Activated T-helper 17 cell treated with anti-CD3 and anti-CD28 coated beads, Interleukin-2, amount 50 U/mL, for 72 hours (primary cell): ENCODE measurements at regions not wholly inside any gene's neighbourhood (a gene's known extent, or its start where the extent isn't known, plus 50 kb on each side); places are given as distances from the start of the nearest gene placed in this dataset.

Experiments used
- ATAC-seq: fragments of 150-1000 bp; cut with Tn5 transposase; replicated peaks from 2 replicates; pipeline ENCODE4 v1.10.0; 2021; ENCODE audit warnings: mild to moderate bottlenecking, moderate library complexity
- H3K27ac Mint-ChIP-seq: one replicate; pipeline ENCODE4 v1.8.0; 2022; ENCODE audit warnings: mixed read lengths
- H3K27me3 Mint-ChIP-seq: one replicate; pipeline ENCODE4 v1.8.0; 2022; ENCODE audit warnings: mixed read lengths
- H3K36me3 Mint-ChIP-seq: one replicate; pipeline ENCODE4 v1.8.0; 2022; ENCODE audit warnings: low read depth, mild to moderate bottlenecking, mixed read lengths
- H3K4me1 Mint-ChIP-seq: one replicate; pipeline ENCODE4 v1.8.0; 2022; ENCODE audit warnings: mixed read lengths
- H3K4me3 Mint-ChIP-seq: one replicate; pipeline ENCODE4 v1.8.0; 2022; ENCODE audit warnings: mild to moderate bottlenecking, mixed read lengths
- H3K9me3 Mint-ChIP-seq: one replicate; pipeline ENCODE4 v1.8.0; 2022; ENCODE audit warnings: mixed read lengths

- Mint-ChIP-seq H3K4me3 (no peak overlapping the region), H3K27ac (no peak overlapping the region), H3K27me3 (peaks cover 26% of the 10 kb centered on the region), H3K9me3 (peaks cover 4% of the 10 kb centered on the region), H3K4me1 (no peaks in the 10 kb centered on the region), H3K36me3 (no peaks in the 10 kb centered on the region)
- ATAC-seq, result no peak
Observed at GRCh38 chr6:113353392-113353791, 503.8 kb upstream of the MARCKS start.

- Mint-ChIP-seq H3K9me3 (peaks cover 4% of the 10 kb centered on the region), H3K4me1 (no peaks in the 10 kb centered on the region), H3K27me3 (peaks cover 26% of the 10 kb centered on the region), H3K4me3 (no peak overlapping the region), H3K36me3 (no peaks in the 10 kb centered on the region), H3K27ac (no peak overlapping the region)
- no peak for ATAC-seq
Observed at GRCh38 chr6:113354204-113354895, 502.8 kb upstream of the MARCKS start.

GRCh38 chr6:113356139-113356538 is 501.0 kb upstream of the MARCKS start:
- Mint-ChIP-seq H3K36me3 (no peaks in the 10 kb centered on the region), H3K4me1 (no peaks in the 10 kb centered on the region), H3K4me3 (no peak overlapping the region), H3K27me3 (peaks cover 18% of the 10 kb centered on the region), H3K27ac (no peak overlapping the region), H3K9me3 (peaks cover 4% of the 10 kb centered on the region)
- no peak for ATAC-seq

DNA sequence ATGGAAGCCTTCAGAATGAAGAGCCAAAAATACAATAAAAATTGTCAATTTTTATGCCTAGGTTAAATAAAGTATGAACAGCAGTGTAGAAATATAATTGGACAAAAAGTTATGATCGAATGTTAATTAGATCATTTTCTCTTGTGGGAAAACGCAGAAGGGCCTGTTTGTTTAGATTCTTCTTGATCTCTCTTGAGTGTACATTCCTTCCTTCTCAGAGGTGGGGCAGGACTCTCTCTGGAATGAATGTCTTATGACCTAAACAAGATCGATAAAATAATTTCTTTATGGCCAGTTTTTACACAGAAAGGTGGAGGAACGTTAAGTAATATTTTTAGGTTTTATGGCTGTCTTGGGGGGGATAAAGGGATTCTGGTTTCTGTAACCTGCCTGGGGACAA is 500.1 kb upstream of the MARCKS start:
- peaks cover 18% of the 10 kb centered on the region for H3K27me3 Mint-ChIP-seq
- peaks cover 4% of the 10 kb centered on the region for H3K9me3 Mint-ChIP-seq
- H3K27ac Mint-ChIP-seq, result no peak overlapping the region

GRCh38 chr6:113358063-113358583 is 499.0 kb upstream of the MARCKS start:
- Mint-ChIP-seq H3K27ac (no peak overlapping the region), H3K9me3 (no peaks in the 10 kb centered on the region), H3K36me3 (no peaks in the 10 kb centered on the region), H3K4me1 (peaks cover 4% of the 10 kb centered on the region), H3K4me3 (no peak overlapping the region), H3K27me3 (peaks cover 11% of the 10 kb centered on the region)
- no peak for ATAC-seq

More for the DNA sequence above, 500.1 kb upstream of the MARCKS start:
- H3K36me3 Mint-ChIP-seq, result no peaks in the 10 kb centered on the region
- no peak overlapping the region for H3K4me3 Mint-ChIP-seq
- no peak for ATAC-seq
- H3K4me1 Mint-ChIP-seq, result no peaks in the 10 kb centered on the region

DNA sequence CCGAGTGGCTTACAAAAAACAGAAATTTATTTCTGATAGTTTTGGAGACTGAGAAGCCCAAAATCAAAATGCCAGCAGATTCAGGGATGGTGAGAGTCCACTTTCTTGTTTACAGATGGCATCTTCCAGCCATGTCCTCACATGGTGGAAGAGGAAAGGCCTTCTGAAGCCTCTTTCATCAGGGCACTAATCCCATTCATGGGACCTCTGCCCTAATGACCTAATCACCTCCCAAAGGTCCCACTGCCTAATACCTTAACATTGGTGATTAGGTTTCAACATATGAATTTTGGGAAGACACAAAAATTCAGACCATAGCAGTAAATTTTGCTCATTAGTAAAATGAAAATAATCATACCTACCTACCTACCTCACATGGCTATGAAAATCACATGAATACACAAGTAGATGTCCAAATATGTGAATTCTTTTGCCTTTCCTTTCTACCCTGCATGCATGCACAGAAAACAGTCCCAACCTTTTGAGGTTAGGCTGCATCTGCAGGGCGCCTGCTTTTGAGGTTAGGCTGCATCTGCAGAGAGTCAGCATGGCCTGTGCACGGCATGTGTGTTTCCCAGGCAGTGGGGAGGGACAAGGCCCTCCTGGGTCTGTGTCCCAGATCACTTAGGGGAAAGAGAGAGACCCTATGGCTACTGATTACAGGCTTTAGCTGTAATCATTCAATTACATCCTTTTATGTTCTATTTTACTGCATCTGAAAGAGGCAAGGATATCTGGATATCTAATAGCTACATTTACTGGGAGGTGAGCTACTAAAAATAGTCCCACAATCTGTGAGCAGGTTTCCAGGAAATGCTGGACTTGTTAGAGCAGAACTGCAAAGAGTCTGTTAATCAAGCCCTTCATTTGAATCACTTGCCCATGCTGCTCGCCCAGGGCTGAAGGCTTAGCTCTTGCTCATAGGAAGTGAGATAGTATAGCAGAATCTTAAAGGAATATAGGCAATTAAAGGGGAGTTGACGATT is 497.7 kb upstream of the MARCKS start:
- H3K9me3 Mint-ChIP-seq, result no peaks in the 10 kb centered on the region
- H3K4me1 Mint-ChIP-seq, result peaks cover 4% of the 10 kb centered on the region
- peaks cover 11% of the 10 kb centered on the region for H3K27me3 Mint-ChIP-seq
- H3K27ac Mint-ChIP-seq, result no peak overlapping the region
- H3K4me3 Mint-ChIP-seq, result no peak overlapping the region
- no peaks in the 10 kb centered on the region for H3K36me3 Mint-ChIP-seq
- no peak for ATAC-seq

DNA sequence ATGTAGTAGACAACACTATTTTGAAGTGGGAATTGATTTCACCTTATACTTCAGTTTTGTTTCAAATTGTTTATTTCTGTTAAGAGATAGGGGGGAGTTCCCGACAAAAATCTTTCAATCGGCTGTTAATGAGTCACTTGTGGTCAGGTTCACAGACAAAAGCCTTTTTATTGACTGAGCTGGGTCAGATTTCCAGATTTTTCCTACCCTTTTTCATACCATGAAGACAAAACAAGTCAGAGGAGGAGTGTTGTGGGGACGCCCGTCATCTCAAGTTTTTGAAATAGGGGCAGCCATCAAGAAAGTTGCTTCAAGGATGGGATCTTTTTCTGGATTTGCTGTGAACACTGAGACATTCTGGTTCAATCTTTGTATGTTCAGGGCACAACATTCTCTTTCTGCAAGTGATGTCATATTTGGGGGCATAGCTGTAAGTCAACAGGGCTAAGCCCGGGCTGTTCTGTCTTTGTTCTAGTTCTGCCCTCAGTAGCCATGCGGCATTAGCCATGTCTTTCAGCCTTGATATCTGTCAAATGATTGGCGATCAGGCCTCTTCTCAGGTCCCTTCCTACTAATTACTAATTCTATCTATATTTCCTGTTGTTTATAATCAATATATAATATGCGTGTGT is 496.0 kb upstream of the MARCKS start:
- H3K27ac Mint-ChIP-seq, result no peak overlapping the region
- no peak overlapping the region for H3K4me3 Mint-ChIP-seq
- H3K9me3 Mint-ChIP-seq, result no peaks in the 10 kb centered on the region
- peaks cover 9% of the 10 kb centered on the region for H3K27me3 Mint-ChIP-seq
- no peaks in the 10 kb centered on the region for H3K36me3 Mint-ChIP-seq
- H3K4me1 Mint-ChIP-seq, result peaks cover 4% of the 10 kb centered on the region
- ATAC-seq, result no peak

- Mint-ChIP-seq H3K27me3 (no peaks in the 10 kb centered on the region), H3K36me3 (no peaks in the 10 kb centered on the region), H3K27ac (no peak overlapping the region), H3K9me3 (no peaks in the 10 kb centered on the region), H3K4me3 (no peak overlapping the region), H3K4me1 (peaks cover 4% of the 10 kb centered on the region)
- ATAC-seq, result no peak
Observed at GRCh38 chr6:113362301-113363047, 494.7 kb upstream of the MARCKS start.

- no peak for ATAC-seq
- no peak overlapping the region for H3K4me3 Mint-ChIP-seq
- H3K27ac Mint-ChIP-seq, result no peak overlapping the region
- H3K27me3 Mint-ChIP-seq, result no peaks in the 10 kb centered on the region
- H3K36me3 Mint-ChIP-seq, result no peaks in the 10 kb centered on the region
- H3K9me3 Mint-ChIP-seq, result no peaks in the 10 kb centered on the region
- H3K4me1 Mint-ChIP-seq, result peaks cover 4% of the 10 kb centered on the region
Observed at GRCh38 chr6:113363048-113363798, 493.9 kb upstream of the MARCKS start.

- H3K36me3 Mint-ChIP-seq, result no peaks in the 10 kb centered on the region
- H3K27ac Mint-ChIP-seq, result no peak overlapping the region
- no peak for ATAC-seq
- H3K4me3 Mint-ChIP-seq, result no peak overlapping the region
- H3K4me1 Mint-ChIP-seq, result peaks cover 4% of the 10 kb centered on the region
- H3K27me3 Mint-ChIP-seq, result no peaks in the 10 kb centered on the region
- H3K9me3 Mint-ChIP-seq, result no peaks in the 10 kb centered on the region
Observed at GRCh38 chr6:113363866-113364265, 493.3 kb upstream of the MARCKS start.

DNA sequence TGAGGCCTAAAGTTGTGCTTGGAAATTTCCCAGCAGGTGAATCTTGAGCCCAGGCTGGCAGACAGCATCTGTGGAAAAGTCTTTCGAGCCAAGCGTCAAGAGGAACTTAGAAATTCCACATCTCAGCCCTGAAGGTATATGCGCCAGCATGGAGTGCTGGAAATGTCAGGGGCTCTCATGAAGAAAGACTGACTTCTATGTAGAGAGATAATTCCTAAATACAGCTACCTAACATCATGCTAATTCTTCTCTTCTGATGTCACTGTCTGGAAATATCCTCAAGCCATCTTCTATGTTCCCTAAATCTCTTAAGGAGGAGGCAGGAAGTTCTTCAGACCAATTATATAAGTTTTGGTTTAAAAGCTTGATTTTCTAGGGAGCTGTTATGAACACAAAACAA is 492.4 kb upstream of the MARCKS start:
- no peaks in the 10 kb centered on the region for H3K36me3 Mint-ChIP-seq
- no peak for ATAC-seq
- no peaks in the 10 kb centered on the region for H3K9me3 Mint-ChIP-seq
- H3K27ac Mint-ChIP-seq, result no peak overlapping the region
- H3K4me1 Mint-ChIP-seq, result peaks cover 4% of the 10 kb centered on the region
- no peaks in the 10 kb centered on the region for H3K27me3 Mint-ChIP-seq
- H3K4me3 Mint-ChIP-seq, result no peak overlapping the region

DNA sequence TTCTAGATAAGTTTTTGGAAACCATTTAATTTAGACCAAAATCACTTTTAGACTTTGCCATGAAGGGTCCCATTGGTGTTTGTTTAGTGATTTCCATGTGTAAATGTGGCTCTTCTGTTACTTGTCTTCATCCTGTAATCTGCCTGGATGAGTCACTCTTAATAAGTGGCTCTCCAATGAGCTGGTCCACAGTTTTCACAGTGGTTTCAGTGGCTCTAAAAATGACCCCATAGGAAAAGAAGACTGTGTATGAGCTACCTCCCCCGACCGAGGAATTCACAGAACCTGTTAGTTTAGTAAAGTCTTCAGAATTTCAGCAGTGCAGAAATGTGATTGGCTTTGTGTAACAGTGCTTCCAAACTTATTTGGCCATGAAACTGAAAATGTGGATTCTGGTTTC is 492.0 kb upstream of the MARCKS start:
- no peak overlapping the region for H3K27ac Mint-ChIP-seq
- no peaks in the 10 kb centered on the region for H3K36me3 Mint-ChIP-seq
- no peak overlapping the region for H3K4me3 Mint-ChIP-seq
- H3K27me3 Mint-ChIP-seq, result no peaks in the 10 kb centered on the region
- no peak for ATAC-seq
- H3K4me1 Mint-ChIP-seq, result peaks cover 4% of the 10 kb centered on the region
- H3K9me3 Mint-ChIP-seq, result no peaks in the 10 kb centered on the region

GRCh38 chr6:113366505-113366904 is 490.6 kb upstream of the MARCKS start:
- Mint-ChIP-seq H3K36me3 (no peaks in the 10 kb centered on the region), H3K4me3 (no peak overlapping the region), H3K27ac (no peak overlapping the region), H3K27me3 (no peaks in the 10 kb centered on the region), H3K9me3 (no peaks in the 10 kb centered on the region), H3K4me1 (peaks cover 4% of the 10 kb centered on the region)
- ATAC-seq, result no peak
